Bronchial epithelial cell (primary cell): ENCODE measurements at regions not wholly inside any gene's neighbourhood (a gene's known extent, or its start where the extent isn't known, plus 50 kb on each side); places are given as distances from the start of the nearest gene placed in this dataset.
A peak's percentile ranks its signal among the peaks of the same experiment; 100 is the strongest.

Experiments used
- DNase-seq: peaks from one replicate; pipeline ENCODE4 v3.0.0-alpha.2; 2010; ENCODE audit warnings: low read depth
- FAIRE-seq: peaks from 2 replicates; lab custom pipeline; 2011; peaks lifted over from hg19 to GRCh38; lab: Jason Lieb, UNC
- H3K27me3 ChIP-seq: 2 replicates; pipeline ENCODE4 v1.5.1; 2011; ENCODE audit warnings: low read length; ENCODE audit not compliant: control insufficient read depth, insufficient read depth
- H3K36me3 ChIP-seq: 2 replicates; pipeline ENCODE4 v1.5.1; 2011; ENCODE audit warnings: low read length; ENCODE audit not compliant: control insufficient read depth, insufficient read depth
- H3K4me3 ChIP-seq: 2 replicates; pipeline ENCODE4 v1.5.1; 2011; ENCODE audit warnings: mild to moderate bottlenecking, low read depth, low read length, control low read depth
- CTCF ChIP-seq: IDR thresholded peaks from 2 replicates; pipeline ENCODE4 v1.5.1; 2011; ENCODE audit warnings: mild to moderate bottlenecking, moderate library complexity, low read length, control low read depth, inconsistent platforms; ENCODE audit not compliant: insufficient read depth, severe bottlenecking

- Histone ChIP-seq H3K36me3 (peaks cover 20% of the 10 kb centered on the region), H3K4me3 (no peak overlapping the region), H3K27me3 (no peaks in the 10 kb centered on the region)
- no peak for TF ChIP-seq CTCF
- no peak for DNase-seq
- FAIRE-seq, result no peak
Measured at GRCh38 chr12:124418156-124418555, 123.3 kb downstream of the RFLNA start.

DNA sequence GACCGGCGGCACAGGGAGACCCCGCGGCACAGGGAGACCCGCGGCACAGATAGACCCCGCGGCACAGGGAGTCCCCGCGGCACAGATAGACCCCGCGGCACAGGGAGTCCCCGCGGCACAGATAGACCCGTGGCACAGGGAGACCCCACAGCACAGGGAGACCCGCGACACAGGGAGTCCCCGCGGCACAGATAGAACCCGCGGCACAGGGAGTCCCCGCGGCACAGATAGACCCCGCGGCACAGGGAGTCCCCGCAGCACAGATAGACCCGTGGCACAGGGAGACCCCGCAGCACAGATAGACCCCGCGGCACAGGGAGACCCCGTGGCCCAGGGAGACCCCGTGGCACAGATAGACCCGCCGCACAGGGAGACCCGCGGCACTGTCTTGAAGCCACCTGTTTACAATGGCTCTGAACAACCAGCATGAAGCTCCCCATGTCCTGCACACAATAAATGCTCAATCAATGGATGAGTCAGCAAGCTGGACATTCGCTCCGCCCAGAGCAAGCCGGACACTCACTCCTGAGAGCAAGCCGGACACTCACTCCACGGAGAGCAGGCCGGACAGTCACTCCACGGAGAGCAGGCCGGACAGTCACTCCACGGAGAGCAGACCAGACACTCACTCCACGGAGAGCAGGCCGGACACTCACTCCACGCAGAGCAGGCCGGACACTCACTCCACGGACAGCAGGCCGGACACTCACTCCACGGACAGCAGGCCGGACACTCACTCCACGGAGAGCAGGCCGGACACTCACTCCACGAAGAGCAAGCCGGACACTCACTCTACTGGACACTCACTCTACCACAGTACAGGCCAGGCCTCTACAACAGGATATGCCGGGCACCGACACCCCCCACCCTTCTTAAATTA is 121.9 kb downstream of the RFLNA start:
- Histone ChIP-seq H3K4me3 (no peak overlapping the region), H3K36me3 (peaks cover 24% of the 10 kb centered on the region), H3K27me3 (no peaks in the 10 kb centered on the region)
- TF ChIP-seq CTCF, result no peak
- FAIRE-seq (peak; percentile 72), DNase-seq (no peak)

GRCh38 chr12:124415064-124415463 is 120.2 kb downstream of the RFLNA start:
- H3K27me3 ChIP-seq, result no peaks in the 10 kb centered on the region
- H3K4me3 ChIP-seq, result no peak overlapping the region
- no peak for FAIRE-seq
- no peak for TF ChIP-seq CTCF
- peaks cover 22% of the 10 kb centered on the region for H3K36me3 ChIP-seq
- no peak for DNase-seq

DNA sequence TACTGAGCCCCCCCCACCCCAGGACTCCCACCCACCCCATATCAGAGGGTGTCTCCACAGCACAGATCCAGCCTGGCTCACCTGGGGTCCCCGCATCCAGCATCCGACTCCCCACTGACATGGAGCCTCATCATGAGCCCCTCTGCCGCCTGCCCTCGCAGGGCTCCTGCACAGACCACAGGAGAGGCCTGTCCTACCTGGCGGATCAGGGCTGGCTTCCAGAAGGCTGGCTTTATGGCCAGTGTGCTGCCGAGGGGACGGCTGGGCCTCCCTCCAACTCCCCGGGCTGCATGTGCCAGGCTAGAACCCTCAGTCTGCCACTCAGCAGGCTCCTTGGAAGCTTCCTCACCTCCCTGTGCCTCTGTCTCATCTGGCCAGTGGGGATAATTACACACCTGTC is 119.0 kb downstream of the RFLNA start:
- Histone ChIP-seq H3K36me3 (peaks cover 20% of the 10 kb centered on the region), H3K4me3 (no peak overlapping the region), H3K27me3 (no peaks in the 10 kb centered on the region)
- TF ChIP-seq CTCF, result no peak
- no peak for FAIRE-seq
- DNase-seq, result no peak

GRCh38 chr12:124413401-124413800 is 118.5 kb downstream of the RFLNA start:
- Histone ChIP-seq H3K36me3 (peaks cover 20% of the 10 kb centered on the region), H3K4me3 (no peak overlapping the region), H3K27me3 (no peaks in the 10 kb centered on the region)
- TF ChIP-seq CTCF, result no peak
- no peak for FAIRE-seq
- no peak for DNase-seq
